Transverse colon (tissue), 3 donors: ENCODE measurements at regions not wholly inside any gene's neighbourhood (a gene's known extent, or its start where the extent isn't known, plus 50 kb on each side); places are given as distances from the start of the nearest gene placed in this dataset.

ENCODE experiments used
- CTCF ChIP-seq, 5 experiments: fragments of 200-600 bp in 3 of 5; fragments of 450-650 bp in 2 of 5; sonication (generic) in 3 of 5; IDR thresholded peaks; 1 replicate in 2 of 5; 2 replicates in 3 of 5; pipeline ENCODE4 v1.5.1; 2016 to 2017; ENCODE audit warnings: antibody characterized with exemption in 5 of 5, inconsistent platforms in 3 of 5, mild to moderate bottlenecking in 2 of 5, moderate library complexity in 1 of 5
- EP300 ChIP-seq: sonication (generic); formaldehyde crosslinking; IDR thresholded peaks from one replicate; pipeline ENCODE4 v1.6.1; 2017; ENCODE audit warnings: antibody characterized with exemption, low read depth
- POLR2A ChIP-seq: fragments of 450-650 bp; IDR thresholded peaks from one replicate; pipeline ENCODE4 v1.6.1; 2016; ENCODE audit warnings: antibody characterized with exemption, mild to moderate bottlenecking, moderate library complexity

- TF ChIP-seq CTCF (IDR thresholded peaks at IDR 0.05) (no peak), POLR2A (no peak), EP300 (no peak)
Observed at GRCh38 chr17:13688716-13689115, 87.0 kb upstream of the HS3ST3A1 start.
